WI38 (cell line): ENCODE measurements at regions not wholly inside any gene's neighbourhood (a gene's known extent, or its start where the extent isn't known, plus 50 kb on each side); places are given as distances from the start of the nearest gene placed in this dataset.

ENCODE experiments used
- H3K4me3 ChIP-seq: 2 replicates; pipeline ENCODE4 v1.5.1; 2011; ENCODE audit warnings: low read depth, mild to moderate bottlenecking, control low read depth, low read length
- CTCF ChIP-seq: IDR thresholded peaks from 2 replicates; pipeline ENCODE4 v1.5.1; 2012; ENCODE audit warnings: low read depth, mild to moderate bottlenecking, control low read depth, low read length

- H3K4me3 ChIP-seq, result no peak overlapping the region
- no peak for TF ChIP-seq CTCF
Measured at GRCh38 chr3:86519819-86520218, 471.1 kb downstream of the VGLL3 start.

GRCh38 chr3:86481636-86482035 is 509.3 kb downstream of the VGLL3 start:
- H3K4me3 ChIP-seq, result no peak overlapping the region
- TF ChIP-seq CTCF, result no peak

- H3K4me3 ChIP-seq, result no peak overlapping the region
- TF ChIP-seq CTCF, result no peak
Measured at GRCh38 chr3:86481031-86481430, 509.9 kb downstream of the VGLL3 start.

GRCh38 chr3:86464180-86464579 is 526.8 kb downstream of the VGLL3 start:
- no peak overlapping the region for H3K4me3 ChIP-seq
- TF ChIP-seq CTCF, result no peak

GRCh38 chr3:86451749-86452148 is 539.2 kb downstream of the VGLL3 start:
- no peak for TF ChIP-seq CTCF
- no peak overlapping the region for H3K4me3 ChIP-seq

- TF ChIP-seq CTCF, result no peak
- H3K4me3 ChIP-seq, result no peak overlapping the region
Measured at GRCh38 chr3:86438544-86438943, 552.4 kb downstream of the VGLL3 start.

- TF ChIP-seq CTCF, result no peak
Measured at GRCh38 chr3:86427343-86427742, 563.6 kb downstream of the VGLL3 start.

More at GRCh38 chr3:86427343-86427742, 563.6 kb downstream of the VGLL3 start:
- no peak overlapping the region for H3K4me3 ChIP-seq
